ENCODE measurements at regions not wholly inside any gene's neighbourhood (a gene's known extent, or its start where the extent isn't known, plus 50 kb on each side); places are given as distances from the start of the nearest gene placed in this dataset.

GRCh38 chr4:152224223-152224622 is 311.7 kb downstream of the FBXW7 start (continued):
- no peak for TF ChIP-seq ZBTB33 (IDR thresholded peaks at IDR 0.05; ENCODE audit: extremely low read depth, insufficient replicate concordance, low read length)
- no peak for TF ChIP-seq ELF1 (IDR thresholded peaks at IDR 0.05; ENCODE audit: borderline replicate concordance, low read depth)
- TF ChIP-seq CTCF (IDR thresholded peaks at IDR 0.05 in 2 of 3, conservative IDR thresholded peaks at IDR 0.05 in 1 of 3; ENCODE audit: borderline replicate concordance in 1 of 3, insufficient read depth in 1 of 3, low read depth in 2 of 3, low read length in 2 of 3) = no peak

GRCh38 chr4:152223600-152223999 is 312.3 kb downstream of the FBXW7 start:
- Histone ChIP-seq H3K9ac (ENCODE audit: low read length) (no peak overlapping the region), H3K4me2 (ENCODE audit: low read length) (no peak overlapping the region), H3K9me3 (ENCODE audit: control insufficient read depth in 1 of 2, insufficient read depth in 1 of 2, low read depth in 1 of 2, low read length in 2 of 2) (no peaks in the 10 kb centered on the region), H2AFZ (ENCODE audit: low read depth, low read length, poor library complexity, severe bottlenecking) (no peak overlapping the region), H4K20me1 (ENCODE audit: insufficient read depth) (no peaks in the 10 kb centered on the region), H3K4me3 (replicated peaks in 1 of 2; ENCODE audit: low read depth in 1 of 2, low read length in 2 of 2) (no peak overlapping the region), H3K4me1 (ENCODE audit: control insufficient read depth in 1 of 2, insufficient read depth in 2 of 2, low read length in 2 of 2) (peaks cover 0 to 5% of the 10 kb centered on the region in 2 experiments; a peak in 2 of 4 replicates), H3K36me3 (ENCODE audit: control insufficient read depth in 1 of 2, insufficient read depth in 2 of 2, low read length in 2 of 2) (no peaks in the 10 kb centered on the region), H3K27me3 (ENCODE audit: insufficient read depth, low read length) (no peaks in the 10 kb centered on the region), H3K9me2 (ENCODE audit: insufficient read depth) (no peaks in the 10 kb centered on the region), H3K79me2 (ENCODE audit: insufficient read depth, low read length) (no peaks in the 10 kb centered on the region), H3K27ac (ENCODE audit: low read depth, low read length) (no peak overlapping the region)
- ATAC-seq (no peak), DNase-seq (ENCODE audit: low read depth, low spot score) (no peak)
- intact Hi-C loops (cut with micrococcal nuclease) = no loop called here
- ChIA-PET CTCF (no interaction called here), POLR2A (no interaction called here), RAD21 (ENCODE audit: low non-redundant PET in 1 of 2, low total read pairs in 2 of 2, uncharacterized antibody in 2 of 2, unreplicated experiment in 2 of 2) (no interaction called here)
- no TSS peak for BruUV-seq (replicated peaks)
- TF ChIP-seq EGR1 (IDR thresholded peaks at IDR 0.05; ENCODE audit: low read depth) (no peak), ATF3 (IDR thresholded peaks at IDR 0.05) (no peak), RAD21 (IDR thresholded peaks at IDR 0.05; ENCODE audit: low read depth) (no peak), FOSL1 (IDR thresholded peaks at IDR 0.05; ENCODE audit: low read depth) (no peak), ZBTB33 (IDR thresholded peaks at IDR 0.05; ENCODE audit: extremely low read depth, insufficient replicate concordance, low read length) (no peak), EZH2phosphoT487 (IDR thresholded peaks at IDR 0.05; ENCODE audit: borderline replicate concordance) (no peak), SRF (IDR thresholded peaks at IDR 0.05; ENCODE audit: low read depth) (no peak), CTCF (IDR thresholded peaks at IDR 0.05 in 2 of 3, conservative IDR thresholded peaks at IDR 0.05 in 1 of 3; ENCODE audit: borderline replicate concordance in 1 of 3, insufficient read depth in 1 of 3, low read depth in 2 of 3, low read length in 2 of 3) (no peak), CEBPB (IDR thresholded peaks at IDR 0.05; ENCODE audit: low read depth) (no peak), TCF7L2 (IDR thresholded peaks at IDR 0.05; ENCODE audit: borderline replicate concordance, extremely low read depth, insufficient read depth, insufficient read length) (no peak), SP1 (IDR thresholded peaks at IDR 0.05; ENCODE audit: low read depth) (no peak), ZNF274 (IDR thresholded peaks at IDR 0.05; ENCODE audit: low read depth, low read length) (no peak), POLR2AphosphoS5 (IDR thresholded peaks at IDR 0.05; ENCODE audit: low read depth, low read length) (no peak), ZFX (IDR thresholded peaks at IDR 0.05) (no peak), JUND (IDR thresholded peaks at IDR 0.05) (no peak), YY1 (IDR thresholded peaks at IDR 0.05; ENCODE audit: extremely low read depth, insufficient replicate concordance, low read depth, low read length) (no peak)
